GM12878 (cell line): ENCODE measurements at regions not wholly inside any gene's neighbourhood (a gene's known extent, or its start where the extent isn't known, plus 50 kb on each side); places are given as distances from the start of the nearest gene placed in this dataset.

Experiments
- ATAC-seq: fragments of 200-7000 bp; cut with Tn5 transposase; 3 replicates; pipeline ENCODE4 v1.9.1; 2020; ENCODE audit warnings: mild to moderate bottlenecking, moderate library complexity
- BruUV-seq: library from RNA; stranded (reverse); fragments of 400-500 nt; replicated peaks from 2 replicates; lab custom pipeline; 2021; lab: Mats Ljungman, UMichigan
- CTCF ChIA-PET: fragments of 300-600 bp; sonication (Branson Sonifier 250); formaldehyde crosslinking; extraction: SDS; loops from one replicate; lab custom pipeline; 2021; ENCODE audit warnings: inconsistent platforms; lab: Yijun Ruan, JAX
- POLR2A ChIA-PET: fragments of 350-600 bp; formaldehyde crosslinking; extraction: SDS; loops from one replicate; lab custom pipeline; 2021; ENCODE audit warnings: inconsistent platforms; lab: Charles Lee
- RAD21 ChIA-PET: fragments of 300-600 bp; sonication (Branson Sonifier 250); formaldehyde crosslinking; loops from one replicate; lab custom pipeline; 2023; ENCODE audit warnings: antibody characterized with exemption; ENCODE audit not compliant: unreplicated experiment; lab: Charles Lee
- SMC1A ChIA-PET: fragments of 300-600 bp; sonication (Branson Sonifier 250); formaldehyde crosslinking; loops from one replicate; lab custom pipeline; 2023; ENCODE audit not compliant: unreplicated experiment, uncharacterized antibody; lab: Charles Lee
- DNase-seq: peaks from one replicate; pipeline ENCODE4 v3.0.0-alpha.2; 2011; ENCODE audit warnings: low read depth, low spot score
- FAIRE-seq: peaks from 3 replicates; lab custom pipeline; 2011; peaks lifted over from hg19 to GRCh38; lab: Jason Lieb, UNC
- H2AFZ ChIP-seq: 2 replicates; pipeline ENCODE4 v1.6.0; 2011; ENCODE audit warnings: low read depth, low read length, control low read depth; ENCODE audit not compliant: control insufficient read depth
- H3K27ac ChIP-seq: 2 replicates; pipeline ENCODE4 v1.5.1; 2011; ENCODE audit warnings: control low read depth; ENCODE audit not compliant: control insufficient read depth, insufficient read depth
- H3K27me3 ChIP-seq, 2 experiments: replicated peaks in 1 of 2; 2 replicates each; pipeline versions ENCODE4 v1.6.0 to v1.6.1; 2011; ENCODE audit warnings: low read length in 1 of 2; ENCODE audit not compliant: control insufficient read depth in 2 of 2, insufficient read depth in 2 of 2
- H3K36me3 ChIP-seq, 2 experiments: 2 replicates each; pipeline ENCODE4 v1.5.1; 2011; ENCODE audit warnings: low read length in 1 of 2; ENCODE audit not compliant: control insufficient read depth in 2 of 2, insufficient read depth in 2 of 2
- H3K4me1 ChIP-seq: 2 replicates; pipeline ENCODE4 v1.6.1; 2011; ENCODE audit warnings: mild to moderate bottlenecking, low read length, moderate library complexity, mixed read lengths; ENCODE audit not compliant: control insufficient read depth, insufficient read depth
- H3K4me2 ChIP-seq: 2 replicates; pipeline ENCODE4 v1.6.0; 2011; ENCODE audit warnings: control low read depth; ENCODE audit not compliant: control insufficient read depth, insufficient read depth
- H3K4me3 ChIP-seq: fragments of 200-600 bp; sonication (generic); 2 replicates; pipeline ENCODE4 v1.5.1; 2016
- H3K79me2 ChIP-seq: 2 replicates; pipeline ENCODE4 v1.6.0; 2011; ENCODE audit warnings: low read length; ENCODE audit not compliant: control insufficient read depth, insufficient read depth
- H3K9ac ChIP-seq: 2 replicates; pipeline ENCODE4 v1.8.0; 2011; ENCODE audit warnings: low read length, control low read depth, mixed read lengths; ENCODE audit not compliant: control insufficient read depth, insufficient read depth
- H3K9me3 ChIP-seq: replicated peaks from 3 replicates; pipeline ENCODE4 v1.5.1; 2011; ENCODE audit warnings: mild to moderate bottlenecking, low read length; ENCODE audit not compliant: control insufficient read depth, insufficient read depth
- H4K20me1 ChIP-seq: 2 replicates; pipeline ENCODE4 v1.6.0; 2011; ENCODE audit not compliant: control insufficient read depth, insufficient read depth
- BACH1 ChIP-seq: fragments of 450-650 bp; IDR thresholded peaks from 2 replicates; pipeline ENCODE4 v1.6.1; 2017; ENCODE audit warnings: mild to moderate bottlenecking, borderline replicate concordance
- NFYB ChIP-seq: IDR thresholded peaks from 2 replicates; pipeline ENCODE4 v1.6.1; 2011; ENCODE audit warnings: low read depth, mild to moderate bottlenecking, low read length, improper control_type of control experiment, moderate library complexity; ENCODE audit not compliant: insufficient read depth
- SIX5 ChIP-seq: IDR thresholded peaks from 2 replicates; pipeline ENCODE4 v1.6.1; 2011; ENCODE audit warnings: mild to moderate bottlenecking, low read depth, low read length, moderate library complexity; ENCODE audit not compliant: severe bottlenecking
- SMAD1 ChIP-seq: fragments of 450-650 bp; IDR thresholded peaks from 2 replicates; pipeline ENCODE4 v1.6.1; 2018; ENCODE audit warnings: mild to moderate bottlenecking, low read depth; ENCODE audit not compliant: partially characterized antibody
- ZBED1 ChIP-seq: IDR thresholded peaks from 2 replicates; pipeline ENCODE4 v1.6.1; 2016; ENCODE audit warnings: borderline replicate concordance
- in situ Hi-C: fragments of 300-500 bp; cut with MboI; formaldehyde crosslinking; loops from 9 replicates; pipeline ENCODE4 v1.14.3; 2018; ENCODE audit warnings: mixed read lengths
- intact Hi-C: fragments of 100-400 bp; cut with micrococcal nuclease; formaldehyde crosslinking; loops from one replicate; pipeline ENCODE4 v1.14.2; 2022; ENCODE audit not compliant: unreplicated experiment

DNA sequence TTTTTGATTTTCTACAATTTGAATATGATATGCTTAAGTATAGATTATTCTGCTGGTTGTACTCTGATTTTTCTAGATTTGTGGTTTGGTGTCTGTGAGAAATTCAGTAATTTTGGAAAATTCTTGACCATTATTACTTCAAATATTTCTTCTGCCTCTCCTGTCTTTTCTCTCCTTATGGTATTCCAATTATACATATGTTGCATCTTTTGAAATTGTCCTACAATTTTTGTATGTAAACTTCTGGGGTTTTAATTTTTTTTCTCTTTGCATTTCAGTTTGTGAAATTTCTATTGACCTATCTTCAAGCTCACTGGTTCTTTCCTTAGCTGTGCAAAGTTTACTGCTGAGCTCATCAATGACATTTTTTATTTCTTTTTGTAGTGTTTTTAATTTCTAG lies 534.4 kb upstream of the SLC35B3 start:
- BruUV-seq = no TSS peak
- DNase-seq = no peak
- ChIA-PET CTCF (interaction anchor here (0.8 kb wide), 1 partner anchor 203 kb away, joined by 3 read pairs; no protein-coding TSS in a partner anchor), SMC1A (interaction anchor here (0.7 kb wide), 1 partner anchor 1082 kb away, joined by 3 read pairs; no protein-coding TSS in a partner anchor), RAD21 (no interaction called here)
- no peak overlapping the region for H3K4me2 ChIP-seq
- intact Hi-C loops (no loop called here), in situ Hi-C loops (no loop called here)
- H3K9ac ChIP-seq = no peak overlapping the region
- H3K4me1 ChIP-seq = no peaks in the 10 kb centered on the region
- H3K27me3 ChIP-seq = no peaks in the 10 kb centered on the region
- no peak for ATAC-seq
- H3K27ac ChIP-seq = no peak overlapping the region
- no peak for FAIRE-seq
- H3K4me3 ChIP-seq = no peak overlapping the region
- H4K20me1 ChIP-seq = no peaks in the 10 kb centered on the region
- no peak for TF ChIP-seq BACH1
- TF ChIP-seq, all 136 proteins: peak for 0
- no peak overlapping the region for H2AFZ ChIP-seq
- no peaks in the 10 kb centered on the region for H3K36me3 ChIP-seq
- H3K9me3 ChIP-seq = no peaks in the 10 kb centered on the region
- POLR2A ChIA-PET = no interaction called here
- no peaks in the 10 kb centered on the region for H3K79me2 ChIP-seq

DNA sequence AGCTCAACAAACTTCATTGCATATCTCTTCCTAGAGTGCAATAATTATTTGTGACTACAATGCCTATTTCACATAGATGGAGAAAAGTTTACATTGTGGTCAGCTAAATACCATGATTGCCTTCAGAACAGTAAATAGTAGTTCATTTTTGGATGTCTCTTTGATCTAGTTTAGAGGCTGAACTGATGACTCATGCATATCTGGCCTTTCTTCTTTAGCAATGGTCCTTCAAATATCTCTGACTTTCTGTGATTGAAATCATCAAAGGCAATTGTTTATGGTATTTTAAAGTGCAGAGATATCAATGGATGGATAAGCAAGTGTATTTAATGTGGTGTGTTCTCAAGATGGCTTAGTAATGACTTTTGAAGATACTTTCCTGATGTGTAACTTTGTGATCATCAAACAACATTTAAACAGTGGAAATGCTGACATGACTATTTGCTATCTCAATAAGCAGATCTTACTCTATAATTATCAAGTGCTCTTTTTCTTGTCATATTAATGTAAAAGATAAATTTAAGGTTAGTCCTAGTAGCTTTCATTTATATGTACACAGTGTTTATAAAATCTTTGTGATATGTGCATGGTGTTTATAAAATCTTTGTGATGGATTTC lies 523.7 kb upstream of the SLC35B3 start:
- H3K36me3 ChIP-seq = no peaks in the 10 kb centered on the region
- ChIA-PET RAD21 (no interaction called here), CTCF (no interaction called here), POLR2A (no interaction called here), SMC1A (no interaction called here)
- H2AFZ ChIP-seq = no peak overlapping the region
- H3K79me2 ChIP-seq = no peaks in the 10 kb centered on the region
- no peaks in the 10 kb centered on the region for H3K9me3 ChIP-seq
- intact Hi-C loops (no loop called here), in situ Hi-C loops (no loop called here)
- no peak overlapping the region for H3K4me3 ChIP-seq
- no peak overlapping the region for H3K4me2 ChIP-seq
- FAIRE-seq (no peak), DNase-seq (no peak), ATAC-seq (no peak)
- no peaks in the 10 kb centered on the region for H3K27me3 ChIP-seq
- no peak overlapping the region for H3K9ac ChIP-seq
- BruUV-seq = no TSS peak
- no peaks in the 10 kb centered on the region for H3K4me1 ChIP-seq
- H3K27ac ChIP-seq = no peak overlapping the region
- no peak for TF ChIP-seq SIX5
- no peak for TF ChIP-seq ZBED1
- TF ChIP-seq NFYB = no peak
- TF ChIP-seq SMAD1 = no peak
- no peaks in the 10 kb centered on the region for H4K20me1 ChIP-seq
